GM18520 (cell line): ENCODE measurements at regions not wholly inside any gene's neighbourhood (a gene's known extent, or its start where the extent isn't known, plus 50 kb on each side); places are given as distances from the start of the nearest gene placed in this dataset.
"Not testable (repeated sequence)": the region's sequence is repeated elsewhere in the genome, so short reads cannot be mapped to it uniquely, and the experiment has no call there.

Experiments used
- ATAC-seq: cut with Tn5 transposase; IDR thresholded peaks from one replicate; pipeline ENCODE4 v1.9.1; 2021; ENCODE audit not compliant: unreplicated experiment

GRCh38 chr7:45267262-45267661, 109.7 kb downstream of the RAMP3 start:
- ATAC-seq = no peak

- no peak for ATAC-seq
Observed at GRCh38 chr7:45268013-45268412, 110.4 kb downstream of the RAMP3 start.

- ATAC-seq = no peak
Observed at GRCh38 chr7:45269192-45269591, 111.6 kb downstream of the RAMP3 start.

- ATAC-seq = no peak
Observed at GRCh38 chr7:45278763-45279398, 121.3 kb downstream of the RAMP3 start.

- not testable (repeated sequence) for ATAC-seq
Observed at GRCh38 chr7:45289611-45290010, 132.0 kb downstream of the RAMP3 start.

GRCh38 chr7:45290880-45291279, 133.3 kb downstream of the RAMP3 start:
- no peak for ATAC-seq

GRCh38 chr7:45292481-45292880, 134.9 kb downstream of the RAMP3 start:
- no peak for ATAC-seq

GRCh38 chr7:45293295-45293942, 135.8 kb downstream of the RAMP3 start:
- no peak for ATAC-seq

GRCh38 chr7:45294559-45294958, 137.0 kb downstream of the RAMP3 start:
- no peak for ATAC-seq

- ATAC-seq = no peak
Observed at GRCh38 chr7:45295222-45295621, 137.6 kb downstream of the RAMP3 start.

- no peak for ATAC-seq
Observed at GRCh38 chr7:45296748-45297147, 139.2 kb downstream of the RAMP3 start.

- ATAC-seq = no peak
Observed at GRCh38 chr7:45306752-45307305, 149.2 kb downstream of the RAMP3 start.

GRCh38 chr7:45311597-45311996, 154.0 kb downstream of the RAMP3 start:
- no peak for ATAC-seq

- ATAC-seq = not testable (repeated sequence)
Observed at GRCh38 chr7:45315512-45315911, 157.9 kb downstream of the RAMP3 start.

GRCh38 chr7:45324683-45325237, 167.2 kb downstream of the RAMP3 start:
- no peak for ATAC-seq

GRCh38 chr7:45325378-45325777, 167.8 kb downstream of the RAMP3 start:
- no peak for ATAC-seq

- no peak for ATAC-seq
Observed at GRCh38 chr7:45328403-45328981, 170.9 kb downstream of the RAMP3 start.

- ATAC-seq = no peak
Observed at GRCh38 chr7:45331563-45331962, 174.0 kb downstream of the RAMP3 start.

GRCh38 chr7:45335024-45335423, 177.4 kb downstream of the RAMP3 start:
- not testable (repeated sequence) for ATAC-seq

GRCh38 chr7:45342236-45342635, 184.6 kb downstream of the RAMP3 start:
- ATAC-seq = no peak

GRCh38 chr7:45343746-45344145, 186.2 kb downstream of the RAMP3 start:
- ATAC-seq = no peak

GRCh38 chr7:45347804-45348203, 190.2 kb downstream of the RAMP3 start:
- no peak for ATAC-seq
